HG03354 (cell line): ENCODE measurements at regions not wholly inside any gene's neighbourhood (a gene's known extent, or its start where the extent isn't known, plus 50 kb on each side); places are given as distances from the start of the nearest gene placed in this dataset.
A peak's percentile ranks its signal among the peaks of the same experiment; 100 is the strongest.

Experiments
- ATAC-seq: cut with Tn5 transposase; IDR thresholded peaks from one replicate; pipeline ENCODE4 v1.9.1; 2021; ENCODE audit warnings: mild to moderate bottlenecking; ENCODE audit not compliant: unreplicated experiment, poor library complexity, severe bottlenecking

DNA sequence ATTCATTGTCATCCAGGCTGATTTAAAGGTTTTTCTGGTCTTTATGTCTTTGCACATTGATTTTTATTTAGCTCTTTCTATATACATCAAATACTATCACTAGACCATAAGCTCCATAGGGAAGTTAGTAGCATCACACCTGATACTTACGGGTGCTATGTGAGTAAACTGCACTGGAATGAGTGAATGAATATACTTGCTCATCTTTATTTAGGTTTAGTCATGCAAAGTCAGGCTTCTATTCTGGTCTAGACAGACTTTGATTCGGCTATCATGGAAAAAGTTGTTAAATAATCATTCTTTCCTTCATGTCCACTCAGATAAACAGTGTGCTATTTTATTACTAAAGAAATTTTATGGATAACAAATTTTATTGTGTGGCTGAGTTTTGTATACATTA lies 457.8 kb upstream of the PCDH7 start:
- no peak for ATAC-seq

DNA sequence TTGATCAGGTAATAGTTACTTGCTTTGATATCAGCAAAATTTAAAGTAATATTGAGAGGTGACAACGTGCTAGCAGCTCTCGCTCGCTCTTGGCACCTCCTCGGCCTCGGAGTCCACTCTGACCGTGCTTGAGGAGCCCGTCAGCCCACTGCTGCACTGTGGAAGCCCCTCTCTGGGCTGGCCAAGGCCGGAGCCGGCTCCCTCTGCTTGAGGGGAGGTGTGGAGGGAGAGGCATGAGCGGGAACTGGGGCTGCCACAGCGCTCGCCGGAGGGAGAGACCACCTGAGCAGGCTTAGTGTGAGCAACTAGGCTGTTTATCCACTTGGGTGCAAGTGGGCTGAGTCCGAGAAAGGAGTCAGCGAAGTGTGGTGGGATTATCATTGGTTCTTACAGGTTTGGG lies 455.7 kb upstream of the PCDH7 start:
- no peak for ATAC-seq

DNA sequence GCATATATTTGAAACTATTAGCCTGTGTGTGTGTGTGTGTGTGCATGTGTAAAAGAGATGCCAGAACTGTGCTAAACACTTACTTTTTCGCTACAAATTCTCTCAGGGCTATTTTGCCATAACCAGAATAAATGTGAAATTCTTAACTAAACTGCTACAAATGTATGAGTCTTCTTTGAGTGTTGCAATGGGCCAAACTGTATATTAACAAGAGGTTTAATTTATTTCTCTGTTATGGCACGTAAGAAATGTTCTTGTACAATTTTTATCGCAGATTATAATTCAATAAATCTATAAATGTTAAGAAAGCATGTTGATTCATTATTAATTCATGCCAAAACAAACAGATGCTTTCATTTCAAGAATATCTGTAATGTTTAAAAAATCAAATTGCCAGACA lies 454.5 kb upstream of the PCDH7 start:
- ATAC-seq = no peak

DNA sequence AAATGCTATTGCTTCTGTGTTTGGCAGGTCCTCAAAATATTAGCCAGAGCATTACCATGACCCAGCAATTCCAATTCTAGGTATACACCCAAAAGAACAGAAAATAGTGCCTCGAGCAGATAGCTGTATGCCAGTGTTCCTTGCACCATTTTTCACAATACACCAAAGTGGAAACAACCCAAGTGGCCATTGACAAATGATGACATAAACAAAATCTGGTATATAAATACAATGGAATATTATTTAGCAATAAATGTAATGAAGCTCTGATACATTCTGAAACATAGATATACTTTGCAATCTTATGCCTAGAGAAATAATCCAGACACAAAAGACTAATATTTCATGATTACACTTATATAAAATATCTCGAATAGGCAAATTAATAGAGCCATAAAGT lies 451.8 kb upstream of the PCDH7 start:
- no peak for ATAC-seq

GRCh38 chr4:30269850-30270249 lies 450.3 kb upstream of the PCDH7 start:
- ATAC-seq = no peak

DNA sequence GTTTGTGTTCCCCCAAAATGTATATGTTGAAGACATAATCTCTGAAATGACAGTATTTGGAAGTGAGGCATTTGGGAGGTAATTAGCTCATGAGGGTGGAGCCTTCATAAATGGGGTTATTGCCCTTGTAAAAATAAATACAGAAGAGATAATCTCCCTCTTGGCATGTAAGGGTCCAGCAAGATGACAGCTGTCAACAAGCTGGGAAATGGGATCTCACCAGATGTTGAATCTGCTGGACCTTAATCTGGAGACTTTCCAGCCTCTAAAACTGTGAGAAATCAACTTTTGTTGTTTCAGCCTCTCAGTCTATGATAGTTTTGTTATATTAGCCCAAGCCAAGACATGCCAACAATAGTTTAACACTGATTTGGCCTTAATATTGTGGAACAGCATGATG lies 438.2 kb upstream of the PCDH7 start:
- no peak for ATAC-seq

GRCh38 chr4:30283336-30283735 lies 436.8 kb upstream of the PCDH7 start:
- no peak for ATAC-seq

GRCh38 chr4:30294295-30294694 lies 425.9 kb upstream of the PCDH7 start:
- no peak for ATAC-seq

DNA sequence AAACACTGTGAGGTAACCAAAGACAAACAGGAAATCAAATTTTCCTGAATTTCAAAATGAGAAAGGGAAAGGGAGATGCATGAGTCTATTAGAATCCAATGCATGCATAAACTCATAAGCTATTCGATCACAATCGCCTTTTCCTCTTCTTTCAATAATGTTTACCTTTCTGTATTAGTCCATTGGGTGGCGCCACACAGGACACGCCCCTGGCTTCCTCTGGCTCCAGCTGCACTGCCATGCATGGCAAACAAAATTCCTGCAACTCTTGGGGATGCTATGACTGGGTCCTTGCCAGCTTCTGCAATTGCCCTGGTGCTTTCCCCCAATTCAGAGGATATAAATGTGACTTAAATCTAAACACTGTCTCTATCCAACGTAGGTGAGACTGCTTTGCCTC lies 424.5 kb upstream of the PCDH7 start:
- no peak for ATAC-seq

DNA sequence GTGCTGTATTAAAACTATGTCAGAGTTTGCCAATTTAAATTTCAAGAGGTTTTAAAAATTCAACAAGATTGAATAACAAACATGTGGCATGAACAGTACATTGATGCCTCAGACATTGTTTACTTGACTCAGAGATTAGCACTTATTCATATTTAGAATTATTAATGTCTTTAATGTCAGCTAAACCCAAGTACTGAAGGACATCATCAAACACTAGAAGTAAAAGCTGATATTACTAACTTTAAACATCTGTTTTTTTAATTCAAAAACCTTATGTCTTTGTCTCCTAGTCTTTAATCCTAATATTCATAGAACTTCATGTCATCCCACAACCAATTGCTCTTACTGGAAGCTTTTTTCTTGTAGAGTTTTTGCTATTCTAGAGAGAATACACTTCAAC lies 406.2 kb upstream of the PCDH7 start:
- ATAC-seq = no peak

DNA sequence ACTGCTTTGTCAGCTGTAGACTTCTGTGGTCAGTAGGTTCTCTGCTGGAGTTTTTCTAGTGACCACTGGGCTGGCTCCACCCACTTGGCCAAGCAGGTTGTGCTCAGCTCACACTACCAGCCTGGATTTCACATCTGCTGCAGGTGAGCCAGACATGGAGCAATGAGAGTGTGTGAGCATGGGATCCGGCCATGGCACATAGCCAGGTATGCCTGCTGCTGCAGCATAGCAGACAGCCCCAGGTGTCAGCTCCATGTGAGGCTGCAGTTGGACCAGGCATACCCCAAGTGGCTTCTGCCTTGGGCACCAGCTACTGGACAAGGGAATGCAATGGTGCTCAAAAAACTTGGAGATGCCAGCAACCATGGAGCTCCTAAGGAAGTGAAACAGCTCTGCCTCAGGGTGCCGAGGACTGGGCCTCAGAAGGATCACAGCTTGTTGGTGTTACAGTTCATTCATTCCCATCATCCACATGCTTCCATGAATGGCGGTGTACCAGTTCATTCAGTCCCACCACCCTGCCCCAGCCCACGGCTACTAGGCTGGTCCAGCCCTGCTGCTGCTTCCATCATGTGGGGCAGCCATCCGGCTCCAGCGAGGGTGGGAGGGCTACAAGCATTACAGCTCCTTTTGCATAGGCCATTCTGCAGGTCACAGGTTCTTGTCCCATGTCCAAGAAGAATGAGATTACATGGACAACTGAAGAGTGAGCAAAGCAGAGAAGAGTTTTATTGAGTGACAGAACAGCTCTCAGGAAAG lies 389.1 kb upstream of the PCDH7 start:
- ATAC-seq = no peak

- no peak for ATAC-seq
Measured at GRCh38 chr4:30341731-30342130, 378.4 kb upstream of the PCDH7 start.

- ATAC-seq = no peak
Measured at GRCh38 chr4:30350288-30350687, 369.9 kb upstream of the PCDH7 start.

DNA sequence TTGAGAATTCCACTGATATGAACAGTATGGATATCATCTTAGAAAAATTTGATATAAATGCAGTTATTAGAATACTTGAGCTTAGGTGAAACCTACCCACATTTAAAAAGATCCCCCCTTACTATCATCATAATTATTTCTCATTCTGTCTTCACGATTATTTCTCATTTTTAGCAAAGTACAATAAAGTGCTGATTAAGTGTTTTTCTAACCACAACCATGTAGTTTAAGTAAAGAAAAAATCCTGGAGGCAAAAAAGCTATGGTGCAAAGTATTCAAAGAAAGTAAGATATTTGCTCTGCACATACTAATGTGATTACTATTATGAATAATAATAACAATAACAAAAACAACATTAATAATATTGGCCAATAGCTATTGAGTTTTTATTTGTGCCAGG lies 365.6 kb upstream of the PCDH7 start:
- ATAC-seq = no peak

GRCh38 chr4:30362436-30362835 lies 357.7 kb upstream of the PCDH7 start:
- no peak for ATAC-seq

DNA sequence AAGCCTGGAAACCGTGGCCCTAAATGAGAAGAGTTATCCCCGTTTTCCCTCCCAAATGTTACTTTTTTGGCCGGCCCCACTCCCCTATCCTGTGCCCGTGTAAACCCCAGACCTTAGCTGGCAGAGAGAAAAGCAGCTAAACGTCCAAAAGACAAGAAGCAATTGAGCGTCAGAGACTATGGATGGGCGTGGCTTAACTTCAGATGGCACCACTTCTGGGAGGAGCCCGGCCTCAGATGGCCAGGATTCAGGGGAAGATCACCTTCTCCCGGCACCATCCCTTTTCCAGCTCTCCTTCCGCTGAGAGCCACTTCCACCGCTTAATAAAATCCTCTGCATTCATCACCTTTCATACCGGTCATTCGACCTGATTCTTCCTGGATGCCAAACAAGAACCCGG lies 350.1 kb upstream of the PCDH7 start:
- ATAC-seq = no peak

GRCh38 chr4:30380404-30380998 lies 339.7 kb upstream of the PCDH7 start:
- ATAC-seq = peak; percentile 95

- ATAC-seq = no peak
Measured at GRCh38 chr4:30385650-30386049, 334.5 kb upstream of the PCDH7 start.

DNA sequence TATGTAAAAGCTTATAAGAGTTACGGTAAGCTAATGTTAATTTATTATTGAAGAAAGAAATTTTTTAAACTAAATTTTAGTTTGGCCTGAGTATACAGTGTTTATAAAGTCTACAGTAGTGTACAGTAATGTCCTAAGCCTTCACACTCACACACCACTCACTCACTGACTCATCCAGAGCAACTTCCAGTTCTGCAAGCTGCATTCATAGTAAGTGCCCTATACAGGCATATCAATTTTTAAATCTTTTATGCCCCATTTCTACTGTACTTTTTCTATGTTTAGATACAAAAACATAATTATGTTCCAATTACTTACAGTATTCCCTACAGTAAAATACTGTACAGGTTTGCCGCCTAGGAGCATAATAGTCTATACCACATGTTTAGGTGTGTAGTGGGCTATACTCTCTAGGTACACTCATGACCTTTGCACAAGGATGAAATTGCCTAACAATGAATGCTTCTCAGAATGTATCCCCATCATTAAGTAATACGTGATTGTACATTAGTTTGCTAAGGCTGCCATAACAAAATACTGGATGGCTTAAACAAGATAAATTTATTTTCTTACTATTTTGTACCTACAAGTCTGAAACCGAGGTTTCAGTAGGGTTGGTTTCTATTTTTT lies 333.8 kb upstream of the PCDH7 start:
- no peak for ATAC-seq

GRCh38 chr4:30395902-30396301 lies 324.3 kb upstream of the PCDH7 start:
- no peak for ATAC-seq

DNA sequence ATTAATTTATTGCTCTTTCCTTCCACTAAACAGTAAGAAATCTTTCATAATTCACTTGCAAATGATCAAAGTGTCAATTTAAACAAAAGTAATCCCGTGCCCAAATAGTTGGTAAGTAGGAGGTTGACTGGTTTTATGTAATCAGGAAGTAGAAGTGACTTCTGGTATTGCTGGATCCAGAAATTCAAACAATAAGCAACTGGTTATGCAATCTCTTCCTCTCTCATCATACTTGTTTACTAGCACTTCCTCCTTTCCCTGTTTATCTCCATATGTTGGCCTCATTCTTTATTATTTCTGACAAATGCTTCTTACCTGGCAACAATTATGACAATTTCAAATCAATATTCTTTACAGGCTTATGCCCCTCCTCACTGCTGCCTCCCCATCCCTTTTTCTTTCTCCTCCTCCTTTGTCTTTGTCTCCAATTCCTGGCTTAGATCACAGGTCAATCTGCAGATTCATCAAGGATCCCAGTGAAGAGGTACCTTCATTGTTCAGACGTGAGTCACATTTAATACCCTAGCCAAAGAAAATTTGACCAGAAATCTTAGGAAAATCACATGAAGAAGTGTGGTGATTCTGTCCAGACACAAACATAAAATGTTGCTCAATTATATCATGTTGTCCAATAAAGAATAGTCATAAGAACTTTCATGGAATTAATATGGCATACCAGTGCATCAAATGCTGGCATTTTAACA lies 323.2 kb upstream of the PCDH7 start:
- no peak for ATAC-seq
